ENCODE measurements at regions not wholly inside any gene's neighbourhood (a gene's known extent, or its start where the extent isn't known, plus 50 kb on each side); places are given as distances from the start of the nearest gene placed in this dataset.

- WGBS, 5 donors: 69 to 85% (median 84%) methylated on average over 3 of the region's 3 CpGs
- H3K27me3 ChIP-seq (replicated peaks in 1 of 7): no peaks in the 10 kb centered on the region
- H3K9me3 ChIP-seq: no peaks in the 10 kb centered on the region
- H3K36me3 ChIP-seq: no peaks in the 10 kb centered on the region
- DNase-seq: no peak
- peaks cover 0 to 3% (median 0%) of the 10 kb centered on the region in 6 donors for H3K4me1 ChIP-seq
- H3K27ac ChIP-seq: no peak overlapping the region
- no peak overlapping the region for H3K4me3 ChIP-seq
- intact Hi-C loops (cut with DNase I; ENCODE audit: low total_unique reads): no loop called here
- TF ChIP-seq, protein P1, sequence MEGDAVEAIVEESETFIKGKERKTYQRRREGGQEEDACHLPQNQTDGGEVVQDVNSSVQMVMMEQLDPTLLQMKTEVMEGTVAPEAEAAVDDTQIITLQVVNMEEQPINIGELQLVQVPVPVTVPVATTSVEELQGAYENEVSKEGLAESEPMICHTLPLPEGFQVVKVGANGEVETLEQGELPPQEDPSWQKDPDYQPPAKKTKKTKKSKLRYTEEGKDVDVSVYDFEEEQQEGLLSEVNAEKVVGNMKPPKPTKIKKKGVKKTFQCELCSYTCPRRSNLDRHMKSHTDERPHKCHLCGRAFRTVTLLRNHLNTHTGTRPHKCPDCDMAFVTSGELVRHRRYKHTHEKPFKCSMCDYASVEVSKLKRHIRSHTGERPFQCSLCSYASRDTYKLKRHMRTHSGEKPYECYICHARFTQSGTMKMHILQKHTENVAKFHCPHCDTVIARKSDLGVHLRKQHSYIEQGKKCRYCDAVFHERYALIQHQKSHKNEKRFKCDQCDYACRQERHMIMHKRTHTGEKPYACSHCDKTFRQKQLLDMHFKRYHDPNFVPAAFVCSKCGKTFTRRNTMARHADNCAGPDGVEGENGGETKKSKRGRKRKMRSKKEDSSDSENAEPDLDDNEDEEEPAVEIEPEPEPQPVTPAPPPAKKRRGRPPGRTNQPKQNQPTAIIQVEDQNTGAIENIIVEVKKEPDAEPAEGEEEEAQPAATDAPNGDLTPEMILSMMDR (IDR thresholded peaks at IDR 0.05 in 8 of 11, conservative IDR thresholded peaks at IDR 0.05 in 3 of 11): no peak
- TF ChIP-seq POLR2A (IDR thresholded peaks at IDR 0.05) (no peak), POLR2AphosphoS5 (IDR thresholded peaks at IDR 0.05) (no peak)
Observed at GRCh38 chr5:124685404-124685930, 61.0 kb downstream of the ZNF608 start.

DNA sequence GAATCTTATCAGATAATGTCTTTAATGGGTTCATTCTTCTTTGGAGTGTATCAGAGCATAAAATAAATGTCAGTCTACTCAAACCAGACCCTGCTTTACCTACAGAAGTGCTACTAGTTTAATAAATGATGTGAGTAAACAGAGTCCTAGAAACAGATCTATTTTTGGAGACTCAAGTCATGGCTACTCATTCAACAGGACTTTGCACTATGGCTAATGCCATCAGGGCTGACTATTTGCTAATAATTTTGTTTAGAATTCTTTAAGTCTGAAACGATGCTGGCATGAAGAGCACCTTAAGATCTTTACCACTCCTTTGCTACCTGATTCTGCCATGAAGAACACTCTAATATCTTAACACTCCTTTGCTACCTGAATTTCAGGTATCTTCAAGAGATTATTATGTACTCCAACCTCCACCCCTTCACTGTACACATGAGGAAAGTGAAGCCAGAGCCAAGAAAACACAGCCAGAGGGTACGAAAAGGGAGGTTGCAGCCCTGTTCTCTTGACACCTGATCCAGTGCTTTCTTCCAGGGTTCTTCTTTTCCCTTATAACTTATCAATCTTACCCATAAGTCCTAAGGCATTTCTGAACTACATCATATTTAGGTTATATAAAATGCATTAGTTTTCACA lies 62.4 kb downstream of the ZNF608 start:
- TF ChIP-seq POLR2A (IDR thresholded peaks at IDR 0.05) (no peak), POLR2AphosphoS5 (IDR thresholded peaks at IDR 0.05) (no peak)
- TF ChIP-seq, protein P1 (IDR thresholded peaks at IDR 0.05 in 8 of 11, conservative IDR thresholded peaks at IDR 0.05 in 3 of 11): no peak
- Histone ChIP-seq H3K4me1 (peaks cover 0 to 5% (median 0%) of the 10 kb centered on the region in 6 donors), H3K9me3 (no peaks in the 10 kb centered on the region), H3K27ac (no peak overlapping the region), H3K36me3 (no peaks in the 10 kb centered on the region), H3K4me3 (no peak overlapping the region), H3K27me3 (replicated peaks in 1 of 7) (no peaks in the 10 kb centered on the region)
- intact Hi-C loops (cut with DNase I; ENCODE audit: low total_unique reads): no loop called here
- no peak for DNase-seq
- 87 to 100% (median 95%) methylated on average over 2 of the region's 2 CpGs for WGBS, 5 donors

GRCh38 chr5:124679578-124680199 lies 66.8 kb downstream of the ZNF608 start:
- no peak overlapping the region for H3K27ac ChIP-seq
- no peaks in the 10 kb centered on the region for H3K27me3 ChIP-seq (replicated peaks in 1 of 7)

More at GRCh38 chr5:124679578-124680199, 66.8 kb downstream of the ZNF608 start:
- Histone ChIP-seq H3K36me3 (no peaks in the 10 kb centered on the region), H3K4me3 (no peak overlapping the region), H3K4me1 (peaks cover 0 to 19% (median 8%) of the 10 kb centered on the region in 6 donors), H3K9me3 (no peaks in the 10 kb centered on the region)
- intact Hi-C loops (cut with DNase I; ENCODE audit: low total_unique reads): no loop called here
- no peak for DNase-seq
- TF ChIP-seq POLR2AphosphoS5 (IDR thresholded peaks at IDR 0.05): no peak
- TF ChIP-seq POLR2A (IDR thresholded peaks at IDR 0.05): no peak
- TF ChIP-seq, protein P1 (IDR thresholded peaks at IDR 0.05 in 8 of 11, conservative IDR thresholded peaks at IDR 0.05 in 3 of 11): no peak
- 81 to 88% (median 88%) methylated on average over 4 of the region's 4 CpGs for WGBS, 5 donors

All from spleen (tissue), 11 donors.